Keratinocyte (primary cell): ENCODE measurements at regions not wholly inside any gene's neighbourhood (a gene's known extent, or its start where the extent isn't known, plus 50 kb on each side); places are given as distances from the start of the nearest gene placed in this dataset.

ENCODE experiments used
- CTCF ChIP-seq, 3 experiments: IDR thresholded peaks in 1 of 3; conservative IDR thresholded peaks in 1 of 3; optimal IDR thresholded peaks in 1 of 3; 2 replicates in 2 of 3; 3 replicates in 1 of 3; pipeline versions ENCODE3 to v1.5.1; 2011; ENCODE audit warnings: low read length in 3 of 3, mild to moderate bottlenecking in 3 of 3, moderate library complexity in 2 of 3, control low read depth in 1 of 3, inconsistent platforms in 1 of 3; ENCODE audit not compliant: insufficient read depth in 2 of 3; ENCODE audit errors: extremely low read depth in 1 of 3
- EZH2 ChIP-seq: IDR thresholded peaks from one replicate; pipeline ENCODE4 v1.6.1; 2012; ENCODE audit warnings: inconsistent platforms, mild to moderate bottlenecking, low read length, moderate library complexity

GRCh38 chr12:111111681-111112080 is 191.3 kb upstream of the MYL2 start:
- no peak for TF ChIP-seq CTCF (optimal IDR thresholded peaks at IDR 0.05 in 1 of 3, IDR thresholded peaks at IDR 0.05 in 1 of 3, conservative IDR thresholded peaks at IDR 0.05 in 1 of 3; ENCODE audit: extremely low read depth in 1 of 3, insufficient read depth in 2 of 3, low read length in 3 of 3)
- no peak for TF ChIP-seq EZH2
